Tongue (tissue), 1 donor: ENCODE measurements at regions not wholly inside any gene's neighbourhood (a gene's known extent, or its start where the extent isn't known, plus 50 kb on each side); places are given as distances from the start of the nearest gene placed in this dataset.

Experiments
- DNase-seq: peaks from one replicate; pipeline ENCODE4 v3.0.0-alpha.2; 2015

DNA sequence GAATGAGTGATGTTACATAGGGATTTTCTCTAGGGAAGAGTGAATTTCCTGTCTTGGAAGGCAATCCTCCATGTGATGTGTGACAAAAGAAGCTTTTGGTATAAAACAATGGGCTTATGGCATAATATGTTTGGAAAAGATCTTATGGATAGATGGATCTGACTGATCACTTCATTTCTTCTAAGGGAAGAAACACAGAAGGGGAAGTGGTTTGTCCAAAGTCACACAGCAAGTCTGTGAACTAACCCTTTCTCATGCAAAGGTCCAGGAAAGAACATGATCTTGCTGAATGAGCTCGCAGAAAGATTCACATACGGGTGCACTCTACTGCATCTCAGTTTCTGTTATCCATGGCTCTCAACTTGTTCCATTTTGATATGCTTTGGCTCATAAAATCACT is 575.9 kb upstream of the JAG1 start:
- no peak for DNase-seq

GRCh38 chr20:11252447-11252846 is 578.6 kb upstream of the JAG1 start:
- no peak for DNase-seq

DNA sequence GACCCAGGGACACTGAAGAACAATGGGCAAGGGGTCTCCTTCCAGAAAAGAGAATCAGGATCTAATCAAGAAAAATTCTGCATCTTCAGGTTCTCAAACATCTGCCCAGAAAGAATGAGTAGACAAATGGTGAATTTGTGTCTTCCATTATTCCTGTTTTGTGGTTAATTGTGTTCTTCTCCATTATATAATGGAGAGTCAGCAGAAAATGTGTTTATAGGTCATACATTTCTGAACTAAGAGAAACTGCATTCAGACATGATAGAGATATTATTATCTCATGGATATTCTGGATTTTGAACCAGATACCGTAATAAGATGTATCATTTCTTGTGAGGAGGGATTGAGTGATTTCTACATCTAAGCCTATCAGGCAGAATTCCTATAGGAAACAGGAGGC is 581.7 kb upstream of the JAG1 start:
- DNase-seq, result no peak

DNA sequence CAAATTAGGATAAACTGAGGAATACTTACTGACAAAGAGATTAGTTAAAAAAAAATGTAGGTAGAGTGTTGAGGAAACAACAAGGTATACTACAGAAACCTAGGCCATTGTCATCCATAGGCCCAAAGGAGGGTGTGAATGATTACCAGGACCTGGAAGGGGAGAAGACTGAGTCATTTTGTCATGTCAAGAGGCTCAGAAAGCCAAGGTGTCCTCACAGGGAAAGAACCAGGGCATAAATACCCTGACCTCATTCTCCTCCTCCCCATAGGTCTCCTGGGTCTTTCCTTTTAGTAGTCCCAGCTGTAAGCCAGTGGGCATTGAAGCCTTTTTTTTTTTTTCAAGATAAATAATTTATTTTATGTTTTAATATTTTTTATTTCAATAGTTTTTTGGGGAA is 582.1 kb upstream of the JAG1 start:
- no peak for DNase-seq

GRCh38 chr20:11260611-11261010 is 586.8 kb upstream of the JAG1 start:
- no peak for DNase-seq

- DNase-seq, result no peak
Measured at GRCh38 chr20:11261533-11262000, 587.8 kb upstream of the JAG1 start.

GRCh38 chr20:11266571-11266970 is 592.8 kb upstream of the JAG1 start:
- DNase-seq, result no peak

- DNase-seq, result peak; percentile 58
Measured at GRCh38 chr20:11267131-11267761, 593.4 kb upstream of the JAG1 start.

DNA sequence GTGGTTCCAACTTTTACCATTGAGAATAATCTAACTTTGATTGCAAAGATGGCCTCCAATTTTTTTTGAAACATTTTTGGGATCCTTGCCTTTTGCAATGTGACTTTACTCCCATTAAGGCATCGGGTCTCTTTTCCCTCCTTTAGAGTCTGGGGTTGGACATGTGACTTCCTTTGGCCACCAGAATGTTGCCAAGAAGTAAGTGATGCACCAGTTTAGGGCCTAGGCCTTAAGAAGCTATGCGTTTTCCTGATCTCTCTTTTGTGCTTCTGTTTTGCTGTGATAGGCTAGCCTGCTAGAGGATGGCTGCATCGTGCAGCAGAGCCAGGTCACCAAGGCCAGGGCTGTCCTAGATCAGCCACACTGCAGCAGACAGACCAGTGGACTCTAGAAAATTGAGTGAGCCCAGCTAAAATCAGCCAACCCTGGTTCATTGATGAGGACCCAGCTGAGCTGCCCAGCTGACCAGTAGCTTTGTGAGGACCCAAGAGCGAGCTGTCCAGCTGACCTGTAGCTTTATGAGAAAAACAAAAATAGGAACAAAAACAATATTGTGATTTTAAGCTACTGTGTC is 594.0 kb upstream of the JAG1 start:
- DNase-seq, result no peak

- no peak for DNase-seq
Measured at GRCh38 chr20:11270566-11270965, 596.8 kb upstream of the JAG1 start.

GRCh38 chr20:11271319-11271718 is 597.5 kb upstream of the JAG1 start:
- no peak for DNase-seq

- no peak for DNase-seq
Measured at GRCh38 chr20:11271920-11272594, 598.3 kb upstream of the JAG1 start.

DNA sequence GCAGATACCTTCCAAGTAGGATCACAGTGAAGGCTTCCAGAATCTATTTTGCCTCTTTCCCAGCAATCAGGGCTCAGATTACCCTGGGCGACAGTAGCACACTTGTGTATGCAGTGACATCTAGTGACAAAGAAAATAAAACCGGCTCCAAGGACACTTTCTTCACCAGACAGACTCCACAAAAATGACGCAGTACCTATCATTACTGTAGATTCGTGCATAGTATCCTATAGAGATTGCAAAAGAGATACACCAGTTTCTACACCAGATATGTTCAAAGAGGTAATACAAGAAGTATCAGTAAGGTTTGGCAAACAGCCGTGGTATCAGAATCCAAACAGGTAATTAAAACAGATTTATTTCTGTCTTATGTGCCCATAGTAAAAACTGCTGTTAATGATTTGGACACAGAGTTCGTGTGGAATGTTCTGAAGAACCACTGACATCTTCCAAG is 600.4 kb upstream of the JAG1 start:
- peak; percentile 87 for DNase-seq

- DNase-seq, result no peak
Measured at GRCh38 chr20:11275740-11276139, 601.9 kb upstream of the JAG1 start.

- no peak for DNase-seq
Measured at GRCh38 chr20:11277170-11277569, 603.4 kb upstream of the JAG1 start.

GRCh38 chr20:11277858-11278257 is 604.1 kb upstream of the JAG1 start:
- no peak for DNase-seq

DNA sequence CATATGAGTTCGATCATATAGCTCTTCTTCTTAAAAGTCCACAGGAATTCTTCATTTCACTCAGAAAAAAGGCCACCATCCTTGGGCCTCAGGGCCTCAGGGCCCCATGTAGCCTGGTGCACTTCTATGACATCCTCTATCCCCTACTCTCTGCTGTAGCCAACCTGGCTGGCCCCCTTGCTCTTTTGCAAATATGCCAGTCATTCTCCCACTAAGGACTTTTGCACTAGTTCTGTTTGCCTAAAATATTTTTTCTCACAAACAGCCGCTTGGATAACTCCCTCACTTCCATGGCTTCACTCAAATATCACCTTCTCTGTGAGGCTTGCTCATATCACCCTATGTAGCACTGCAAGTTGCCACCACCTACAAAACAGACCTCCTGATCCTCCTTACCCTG is 604.7 kb upstream of the JAG1 start:
- DNase-seq, result no peak

GRCh38 chr20:11281240-11281639 is 607.4 kb upstream of the JAG1 start:
- DNase-seq, result no peak

DNA sequence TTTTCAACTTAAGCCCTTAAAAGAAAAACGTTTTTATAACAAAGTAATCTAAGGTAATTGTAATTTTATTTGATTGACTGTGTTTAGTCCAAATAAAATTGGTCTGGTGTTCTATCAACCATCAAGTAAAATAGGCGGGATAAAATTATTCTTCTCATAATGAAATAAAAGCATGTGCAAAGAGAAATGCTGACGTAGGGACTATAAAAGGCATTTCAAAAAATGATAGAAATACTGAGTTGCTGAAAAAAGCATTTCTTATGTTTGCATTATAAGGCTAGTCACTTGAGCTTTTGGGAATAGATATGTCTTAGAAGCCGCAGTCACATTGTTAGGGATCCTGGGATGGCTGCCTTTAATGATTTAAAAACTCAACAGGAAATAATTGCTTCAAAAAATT is 608.0 kb upstream of the JAG1 start:
- no peak for DNase-seq

DNA sequence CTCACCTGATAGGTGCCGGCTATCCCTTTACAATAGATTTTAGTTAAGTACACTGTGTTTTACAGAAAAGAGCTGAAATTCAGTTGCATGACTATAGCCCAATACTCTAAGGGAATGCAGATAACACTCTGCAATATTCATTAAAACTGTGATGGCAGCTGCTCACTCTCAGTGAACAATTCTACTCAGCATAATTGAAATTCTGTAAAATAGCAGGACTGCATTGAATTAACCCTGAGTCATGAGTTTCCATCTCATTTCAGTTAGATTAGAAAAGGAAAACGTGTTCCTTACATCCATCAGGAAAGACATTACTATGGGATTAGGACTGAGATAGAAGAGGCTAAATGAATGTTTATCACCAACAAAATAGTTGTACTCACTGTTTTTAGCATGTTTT is 613.3 kb upstream of the JAG1 start:
- DNase-seq, result no peak

GRCh38 chr20:11296221-11296620 is 621.5 kb upstream of the BTBD3 start:
- no peak for DNase-seq

DNA sequence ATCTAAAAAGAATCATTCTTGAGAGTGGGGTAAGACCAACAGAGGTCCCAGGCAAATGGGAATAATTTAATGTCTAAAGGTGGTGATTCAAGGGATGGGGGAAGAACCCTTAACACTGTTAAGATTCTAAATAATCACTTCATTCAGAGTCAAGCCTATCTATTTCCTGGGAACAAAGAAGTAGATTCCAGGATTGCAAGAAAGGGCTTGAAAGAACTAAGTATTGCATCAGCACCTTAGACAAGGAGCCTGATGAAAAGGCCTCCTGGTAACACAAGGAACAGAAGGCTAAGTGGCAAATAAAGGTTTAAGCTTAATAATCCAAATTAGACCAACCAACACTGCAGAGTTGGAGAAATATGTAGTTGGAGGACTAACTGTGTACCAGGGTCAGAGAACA is 620.7 kb upstream of the BTBD3 start:
- DNase-seq, result no peak

DNA sequence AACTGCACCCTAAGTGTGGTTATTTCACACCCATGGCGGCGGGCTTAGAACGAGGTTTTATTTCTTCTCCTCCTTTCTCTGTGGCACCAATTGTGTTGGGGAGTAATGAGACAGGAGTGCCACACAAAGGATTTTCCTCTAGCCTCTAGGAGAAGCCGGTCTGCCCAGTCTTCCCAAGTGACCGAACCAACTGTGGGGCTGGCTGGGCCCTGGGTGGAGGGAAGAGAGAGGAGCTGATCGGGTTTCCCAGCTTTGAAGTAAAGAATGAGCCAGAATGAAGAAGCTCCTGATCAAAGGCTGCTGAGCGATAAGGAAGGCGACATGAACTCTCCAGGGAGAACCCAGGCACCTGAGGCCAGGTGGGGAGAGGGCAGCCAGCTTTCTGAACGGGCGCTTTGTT is 616.0 kb upstream of the BTBD3 start:
- no peak for DNase-seq

GRCh38 chr20:11302436-11302835 is 615.3 kb upstream of the BTBD3 start:
- no peak for DNase-seq
